Keratinocyte (primary cell): ENCODE measurements at regions not wholly inside any gene's neighbourhood (a gene's known extent, or its start where the extent isn't known, plus 50 kb on each side); places are given as distances from the start of the nearest gene placed in this dataset.

ENCODE experiments used
- DNase-seq: peaks from one replicate; pipeline ENCODE4 v3.0.0-alpha.2; 2011; ENCODE audit warnings: low read depth, missing footprints, low spot score
- FAIRE-seq: peaks from 2 replicates; lab custom pipeline; 2011; peaks lifted over from hg19 to GRCh38; lab: Jason Lieb, UNC
- H2AFZ ChIP-seq: 2 replicates; pipeline ENCODE4 v1.6.0; 2012; ENCODE audit warnings: low read length, control low read depth, inconsistent platforms; ENCODE audit not compliant: control insufficient read depth
- H3K27ac ChIP-seq: 2 replicates; pipeline ENCODE4 v1.5.1; 2011; ENCODE audit warnings: low read length; ENCODE audit not compliant: control insufficient read depth, insufficient read depth
- H3K27me3 ChIP-seq: 3 replicates; pipeline ENCODE4 v1.6.0; 2011; ENCODE audit warnings: low read length; ENCODE audit not compliant: control insufficient read depth, insufficient read depth; ENCODE audit errors: extremely low read depth
- H3K36me3 ChIP-seq, 2 experiments: 2 replicates in 1 of 2; 3 replicates in 1 of 2; pipeline ENCODE4 v1.5.1; 2011; ENCODE audit warnings: low read length in 2 of 2, mild to moderate bottlenecking in 1 of 2; ENCODE audit not compliant: control insufficient read depth in 2 of 2, insufficient read depth in 2 of 2; ENCODE audit errors: extremely low read depth in 1 of 2
- H3K4me1 ChIP-seq: 3 replicates; pipeline ENCODE4 v1.5.1; 2011; ENCODE audit warnings: low read length; ENCODE audit not compliant: control insufficient read depth, insufficient read depth; ENCODE audit errors: extremely low read depth
- H3K4me2 ChIP-seq: 3 replicates; pipeline ENCODE4 v1.6.0; 2011; ENCODE audit warnings: low read depth, low read length; ENCODE audit not compliant: control insufficient read depth, insufficient read depth; ENCODE audit errors: extremely low read depth
- H3K4me3 ChIP-seq, 3 experiments: fragments of 200-600 bp in 1 of 3; sonication (generic) in 1 of 3; 2 replicates in 2 of 3; 3 replicates in 1 of 3; pipeline ENCODE4 v1.5.1; 2011 to 2016; ENCODE audit warnings: low read length in 3 of 3, mild to moderate bottlenecking in 3 of 3, control low read depth in 2 of 3, inconsistent platforms in 1 of 3, low read depth in 1 of 3, mixed read lengths in 1 of 3, mixed run types in 1 of 3, moderate library complexity in 1 of 3; ENCODE audit not compliant: control insufficient read depth in 2 of 3, insufficient read depth in 2 of 3; ENCODE audit errors: extremely low read depth in 1 of 3
- H3K79me2 ChIP-seq: 2 replicates; pipeline ENCODE4 v1.6.0; 2012; ENCODE audit warnings: low read length; ENCODE audit not compliant: control insufficient read depth, insufficient read depth
- H3K9ac ChIP-seq: 3 replicates; pipeline ENCODE4 v1.6.0; 2011; ENCODE audit warnings: low read length; ENCODE audit not compliant: control insufficient read depth, insufficient read depth; ENCODE audit errors: extremely low read depth
- H3K9me1 ChIP-seq: 3 replicates; pipeline ENCODE4 v1.6.0; 2011; ENCODE audit warnings: low read length; ENCODE audit not compliant: control insufficient read depth, insufficient read depth; ENCODE audit errors: extremely low read depth
- H3K9me3 ChIP-seq: 2 replicates; pipeline ENCODE4 v1.5.1; 2012; ENCODE audit warnings: low read depth, low read length; ENCODE audit not compliant: control insufficient read depth
- H4K20me1 ChIP-seq: 3 replicates; pipeline ENCODE4 v1.6.0; 2011; ENCODE audit warnings: low read length; ENCODE audit not compliant: control insufficient read depth, insufficient read depth; ENCODE audit errors: extremely low read depth
- EZH2 ChIP-seq: IDR thresholded peaks from one replicate; pipeline ENCODE4 v1.6.1; 2012; ENCODE audit warnings: inconsistent platforms, mild to moderate bottlenecking, low read length, moderate library complexity
- dilution Hi-C: fragments of 300-500 bp; cut with MboI; formaldehyde crosslinking; loops from one replicate; pipeline ENCODE4 v1.7.0; 2020; ENCODE audit warnings: low sequenced_read_pairs; ENCODE audit not compliant: extremely low pct_ligation_motif_present
- TF ChIP-seq, protein P1 (sequence below), 3 experiments: IDR thresholded peaks in 1 of 3; conservative IDR thresholded peaks in 1 of 3; optimal IDR thresholded peaks in 1 of 3; 2 replicates in 2 of 3; 3 replicates in 1 of 3; pipeline versions ENCODE3 to v1.5.1; 2011; ENCODE audit warnings: low read length in 3 of 3, mild to moderate bottlenecking in 3 of 3, moderate library complexity in 2 of 3, control low read depth in 1 of 3, inconsistent platforms in 1 of 3; ENCODE audit not compliant: insufficient read depth in 2 of 3; ENCODE audit errors: extremely low read depth in 1 of 3

- FAIRE-seq (no peak), DNase-seq (no peak)
- no peak overlapping the region for H2AFZ ChIP-seq
- H3K9me1 ChIP-seq = no peaks in the 10 kb centered on the region
- no peak overlapping the region for H3K4me3 ChIP-seq
- H4K20me1 ChIP-seq = no peaks in the 10 kb centered on the region
- no peak overlapping the region for H3K4me2 ChIP-seq
- no peaks in the 10 kb centered on the region for H3K9me3 ChIP-seq
- H3K9ac ChIP-seq = no peak overlapping the region
- no peaks in the 10 kb centered on the region for H3K36me3 ChIP-seq
- no peaks in the 10 kb centered on the region for H3K27me3 ChIP-seq
- no peak overlapping the region for H3K27ac ChIP-seq
- no peaks in the 10 kb centered on the region for H3K79me2 ChIP-seq
- dilution Hi-C loops = no loop called here
- TF ChIP-seq, protein P1, sequence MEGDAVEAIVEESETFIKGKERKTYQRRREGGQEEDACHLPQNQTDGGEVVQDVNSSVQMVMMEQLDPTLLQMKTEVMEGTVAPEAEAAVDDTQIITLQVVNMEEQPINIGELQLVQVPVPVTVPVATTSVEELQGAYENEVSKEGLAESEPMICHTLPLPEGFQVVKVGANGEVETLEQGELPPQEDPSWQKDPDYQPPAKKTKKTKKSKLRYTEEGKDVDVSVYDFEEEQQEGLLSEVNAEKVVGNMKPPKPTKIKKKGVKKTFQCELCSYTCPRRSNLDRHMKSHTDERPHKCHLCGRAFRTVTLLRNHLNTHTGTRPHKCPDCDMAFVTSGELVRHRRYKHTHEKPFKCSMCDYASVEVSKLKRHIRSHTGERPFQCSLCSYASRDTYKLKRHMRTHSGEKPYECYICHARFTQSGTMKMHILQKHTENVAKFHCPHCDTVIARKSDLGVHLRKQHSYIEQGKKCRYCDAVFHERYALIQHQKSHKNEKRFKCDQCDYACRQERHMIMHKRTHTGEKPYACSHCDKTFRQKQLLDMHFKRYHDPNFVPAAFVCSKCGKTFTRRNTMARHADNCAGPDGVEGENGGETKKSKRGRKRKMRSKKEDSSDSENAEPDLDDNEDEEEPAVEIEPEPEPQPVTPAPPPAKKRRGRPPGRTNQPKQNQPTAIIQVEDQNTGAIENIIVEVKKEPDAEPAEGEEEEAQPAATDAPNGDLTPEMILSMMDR (optimal IDR thresholded peaks at IDR 0.05 in 1 of 3, IDR thresholded peaks at IDR 0.05 in 1 of 3, conservative IDR thresholded peaks at IDR 0.05 in 1 of 3; ENCODE audit: extremely low read depth in 1 of 3, insufficient read depth in 2 of 3, low read length in 3 of 3) = no peak
- no peak for TF ChIP-seq EZH2
- H3K4me1 ChIP-seq = no peaks in the 10 kb centered on the region
Measured at GRCh38 chr1:194225821-194226220, 1039.4 kb upstream of the B3GALT2 start.

GRCh38 chr1:194223596-194223995 lies 1037.2 kb upstream of the B3GALT2 start:
- FAIRE-seq = no peak
- no peaks in the 10 kb centered on the region for H3K4me1 ChIP-seq
- no peak overlapping the region for H2AFZ ChIP-seq
- no peaks in the 10 kb centered on the region for H3K9me1 ChIP-seq
- H3K9me3 ChIP-seq = no peaks in the 10 kb centered on the region
- H3K4me3 ChIP-seq = no peak overlapping the region
- no peaks in the 10 kb centered on the region for H3K27me3 ChIP-seq
- H3K27ac ChIP-seq = no peak overlapping the region
- no peak for TF ChIP-seq EZH2
- TF ChIP-seq, protein P1 (optimal IDR thresholded peaks at IDR 0.05 in 1 of 3, IDR thresholded peaks at IDR 0.05 in 1 of 3, conservative IDR thresholded peaks at IDR 0.05 in 1 of 3; ENCODE audit: extremely low read depth in 1 of 3, insufficient read depth in 2 of 3, low read length in 3 of 3) = no peak
- dilution Hi-C loops = no loop called here
- no peak overlapping the region for H3K4me2 ChIP-seq
- no peaks in the 10 kb centered on the region for H3K36me3 ChIP-seq
- no peaks in the 10 kb centered on the region for H4K20me1 ChIP-seq
- no peaks in the 10 kb centered on the region for H3K79me2 ChIP-seq
- H3K9ac ChIP-seq = no peak overlapping the region
- no peak for DNase-seq
